SU-DHL-6 (cell line): ENCODE measurements at regions not wholly inside any gene's neighbourhood (a gene's known extent, or its start where the extent isn't known, plus 50 kb on each side); places are given as distances from the start of the nearest gene placed in this dataset.

ENCODE experiments used
- H2AFZ ChIP-seq: fragments of 200-600 bp; sonication (generic); 2 replicates; pipeline ENCODE4 v1.6.1; 2014; ENCODE audit warnings: low read depth, mild to moderate bottlenecking, moderate library complexity, mixed read lengths, antibody characterized with exemption, low read length; ENCODE audit not compliant: severe bottlenecking
- H3F3A ChIP-seq: fragments of 200-600 bp; shearing (Covaris generic); 2 replicates; pipeline ENCODE4 v1.6.0; 2016; ENCODE audit warnings: antibody characterized with exemption, mild to moderate bottlenecking; ENCODE audit not compliant: insufficient read depth
- H3K27ac ChIP-seq: fragments of 200-600 bp; sonication (generic); 2 replicates; pipeline ENCODE4 v1.5.1; 2016; ENCODE audit warnings: low read depth, mild to moderate bottlenecking, low read length, moderate library complexity, mixed read lengths
- H3K27me3 ChIP-seq: fragments of 200-600 bp; sonication (generic), shearing (Covaris generic); 2 replicates; pipeline ENCODE4 v1.6.0; 2014; ENCODE audit warnings: mild to moderate bottlenecking, low read length
- H3K36me3 ChIP-seq: fragments of 200-600 bp; sonication (generic); 2 replicates; pipeline ENCODE4 v1.6.1; 2014; ENCODE audit warnings: mild to moderate bottlenecking, low read length, mixed read lengths
- H3K4me2 ChIP-seq: fragments of 300-600, 200-600 bp; shearing (Covaris generic), sonication (generic); 2 replicates; pipeline ENCODE4 v1.6.0; 2014; ENCODE audit warnings: low read length, low read depth, mild to moderate bottlenecking; ENCODE audit not compliant: poor library complexity, severe bottlenecking
- H3K4me3 ChIP-seq: fragments of 200-600 bp; sonication (generic); 2 replicates; pipeline ENCODE4 v1.5.1; 2014; ENCODE audit warnings: antibody characterized with exemption, low read length, mild to moderate bottlenecking, mixed read lengths; ENCODE audit not compliant: insufficient read depth, poor library complexity, severe bottlenecking
- H3K79me2 ChIP-seq: fragments of 200-600 bp; sonication (generic); 2 replicates; pipeline ENCODE4 v1.6.1; 2014; ENCODE audit warnings: mild to moderate bottlenecking, low read length, moderate library complexity; ENCODE audit not compliant: insufficient read depth
- H3K9ac ChIP-seq: fragments of 200-600 bp; sonication (generic); 2 replicates; pipeline ENCODE4 v1.7.0; 2014; ENCODE audit warnings: mild to moderate bottlenecking, low read length
- H3K9me2 ChIP-seq: fragments of 200-600 bp; sonication (generic); replicated peaks from 2 replicates; pipeline ENCODE4 v1.6.1; 2014; ENCODE audit warnings: low read length; ENCODE audit not compliant: insufficient read depth
- H3K9me3 ChIP-seq: fragments of 200-600 bp; sonication (generic); 2 replicates; pipeline ENCODE4 v1.6.1; 2014; ENCODE audit warnings: low read length, mixed read lengths; ENCODE audit not compliant: insufficient read depth
- H4K20me1 ChIP-seq: fragments of 200-600 bp; sonication (generic); 2 replicates; pipeline ENCODE4 v1.6.1; 2014; ENCODE audit warnings: low read depth, mild to moderate bottlenecking, antibody characterized with exemption, low read length, moderate library complexity, mixed read lengths
- CTCF ChIP-seq: fragments of 200-600 bp; sonication (generic); IDR thresholded peaks from one replicate; pipeline ENCODE4 v1.5.1; 2017; ENCODE audit warnings: antibody characterized with exemption, mild to moderate bottlenecking, low read length, moderate library complexity; ENCODE audit not compliant: insufficient read depth, poor library complexity, severe bottlenecking
- EZH2phosphoT487 ChIP-seq: fragments of 200-600 bp; sonication (generic), shearing (Covaris generic); conservative IDR thresholded peaks from 2 replicates; pipeline ENCODE4 v1.6.1; 2018; ENCODE audit warnings: mild to moderate bottlenecking, antibody characterized with exemption, low read length, moderate library complexity, mixed read lengths

- Histone ChIP-seq H3K27ac (no peak overlapping the region), H3K4me3 (no peak overlapping the region), H3K36me3 (no peaks in the 10 kb centered on the region), H3K9ac (no peak overlapping the region), H3K9me2 (no peaks in the 10 kb centered on the region), H3K79me2 (no peaks in the 10 kb centered on the region), H3K27me3 (no peaks in the 10 kb centered on the region), H3K9me3 (no peaks in the 10 kb centered on the region), H4K20me1 (no peaks in the 10 kb centered on the region), H3K4me2 (no peak overlapping the region), H2AFZ (no peak overlapping the region), H3F3A (no peaks in the 10 kb centered on the region)
- TF ChIP-seq EZH2phosphoT487 = no peak
- no peak for TF ChIP-seq CTCF
Measured at GRCh38 chr7:122211362-122211761, 67.3 kb upstream of the AASS start.

GRCh38 chr7:122206985-122207384 is 62.9 kb upstream of the AASS start:
- Histone ChIP-seq H3F3A (no peaks in the 10 kb centered on the region), H3K27me3 (no peaks in the 10 kb centered on the region), H3K9me2 (no peaks in the 10 kb centered on the region), H3K27ac (no peak overlapping the region), H2AFZ (no peak overlapping the region), H3K4me2 (no peak overlapping the region), H3K36me3 (no peaks in the 10 kb centered on the region), H4K20me1 (no peaks in the 10 kb centered on the region), H3K9me3 (no peaks in the 10 kb centered on the region), H3K79me2 (no peaks in the 10 kb centered on the region), H3K9ac (no peak overlapping the region), H3K4me3 (no peak overlapping the region)
- TF ChIP-seq CTCF (no peak), EZH2phosphoT487 (no peak)

- Histone ChIP-seq H2AFZ (no peak overlapping the region), H3K9me2 (no peaks in the 10 kb centered on the region), H3K4me2 (no peak overlapping the region), H3K27me3 (no peaks in the 10 kb centered on the region), H3K79me2 (no peaks in the 10 kb centered on the region), H3K36me3 (no peaks in the 10 kb centered on the region), H3F3A (no peaks in the 10 kb centered on the region), H4K20me1 (no peaks in the 10 kb centered on the region), H3K4me3 (no peak overlapping the region), H3K9ac (no peak overlapping the region), H3K9me3 (no peaks in the 10 kb centered on the region), H3K27ac (no peak overlapping the region)
- TF ChIP-seq EZH2phosphoT487 (no peak), CTCF (no peak)
Measured at GRCh38 chr7:122203814-122204213, 59.8 kb upstream of the AASS start.

GRCh38 chr7:122200888-122201287 is 56.8 kb upstream of the AASS start:
- Histone ChIP-seq H3K9ac (no peak overlapping the region), H3K79me2 (no peaks in the 10 kb centered on the region), H3K27me3 (no peaks in the 10 kb centered on the region), H4K20me1 (no peaks in the 10 kb centered on the region), H3K4me3 (no peak overlapping the region), H3K36me3 (no peaks in the 10 kb centered on the region), H3K9me2 (no peaks in the 10 kb centered on the region), H3F3A (no peaks in the 10 kb centered on the region), H2AFZ (no peak overlapping the region), H3K9me3 (no peaks in the 10 kb centered on the region), H3K4me2 (no peak overlapping the region), H3K27ac (no peak overlapping the region)
- no peak for TF ChIP-seq CTCF
